T-cell (primary cell): ENCODE measurements at regions not wholly inside any gene's neighbourhood (a gene's known extent, or its start where the extent isn't known, plus 50 kb on each side); places are given as distances from the start of the nearest gene placed in this dataset.

Experiments used
- ATAC-seq, 4 experiments: fragments of 200-7000 bp in 3 of 4; fragments of 150-1000 bp in 1 of 4; cut with Tn5 transposase; replicated peaks in 1 of 4; 1 replicate in 3 of 4; 2 replicates in 1 of 4; pipeline ENCODE4 v1.10.0; 2021; ENCODE audit warnings: moderate library complexity in 3 of 4, mild to moderate bottlenecking in 2 of 4, moderate number of reproducible peaks in 1 of 4
- CTCF ChIA-PET, 2 donors: fragments of 300-600 bp; sonication (Branson Sonifier 250); formaldehyde crosslinking; loops; one replicate each; lab custom pipeline; 2022; ENCODE audit warnings: antibody characterized with exemption in 2 of 2; lab: Charles Lee
- POLR2A ChIA-PET, 2 donors: fragments of 300-600 bp; sonication (Branson Sonifier 250); formaldehyde crosslinking; loops; one replicate each; lab custom pipeline; 2022; ENCODE audit warnings: antibody characterized with exemption in 2 of 2; lab: Charles Lee
- DNase-seq, 35 experiments: peaks; one replicate each; pipeline versions ENCODE4 v3.0.0 to v3.0.0-alpha.2; 2013 to 2023
- H3K27ac ChIP-seq: one replicate; pipeline ENCODE4 v1.5.1; 2013; ENCODE audit warnings: low read length
- H3K27me3 ChIP-seq, 2 experiments: replicated peaks in 1 of 2; 1 replicate in 1 of 2; 2 replicates in 1 of 2; pipeline versions ENCODE4 v1.6.1 to v1.7.0; 2013; ENCODE audit warnings: low read length in 1 of 2, mixed read lengths in 1 of 2; ENCODE audit not compliant: control insufficient read depth in 2 of 2, insufficient read depth in 2 of 2; ENCODE audit errors: extremely low read depth in 1 of 2
- H3K36me3 ChIP-seq, 2 donors: 1 replicate in 1 of 2; 2 replicates in 1 of 2; pipeline versions ENCODE4 v1.6.1 to v1.7.0; 2013; ENCODE audit warnings: low read length in 1 of 2; ENCODE audit not compliant: control insufficient read depth in 2 of 2, insufficient read depth in 1 of 2; ENCODE audit errors: extremely low read depth in 1 of 2
- H3K4me1 ChIP-seq, 2 experiments: 1 replicate in 1 of 2; 2 replicates in 1 of 2; pipeline versions ENCODE4 v1.6.1 to v1.7.0; 2013; ENCODE audit warnings: low read length in 2 of 2, mixed read lengths in 1 of 2; ENCODE audit not compliant: insufficient read depth in 2 of 2, control insufficient read depth in 1 of 2; ENCODE audit errors: extremely low read depth in 1 of 2
- H3K4me3 ChIP-seq, 2 donors: 1 replicate in 1 of 2; 2 replicates in 1 of 2; pipeline versions ENCODE4 v1.5.1 to v1.7.0; 2013; ENCODE audit warnings: mild to moderate bottlenecking in 2 of 2, low read length in 1 of 2, moderate library complexity in 1 of 2; ENCODE audit not compliant: control insufficient read depth in 1 of 2; ENCODE audit errors: extremely low read depth in 1 of 2
- H3K9me3 ChIP-seq: 2 replicates; pipeline ENCODE4 v1.7.0; 2013
- H3K27ac Mint-ChIP-seq, 2 donors: one replicate each; pipeline ENCODE4 v1.8.0; 2020 to 2021; ENCODE audit warnings: mild to moderate bottlenecking in 2 of 2, mixed read lengths in 2 of 2
- H3K27me3 Mint-ChIP-seq, 2 donors: one replicate each; pipeline ENCODE4 v1.8.0; 2021 to 2022; ENCODE audit warnings: mixed read lengths in 2 of 2
- H3K36me3 Mint-ChIP-seq: one replicate; pipeline ENCODE4 v1.8.0; 2021; ENCODE audit warnings: mixed read lengths
- H3K4me1 Mint-ChIP-seq, 3 donors: one replicate each; pipeline ENCODE4 v1.8.0; 2020 to 2022; ENCODE audit warnings: mixed read lengths in 3 of 3, mild to moderate bottlenecking in 1 of 3
- H3K4me3 Mint-ChIP-seq, 3 donors: one replicate each; pipeline ENCODE4 v1.8.0; 2020 to 2022; ENCODE audit warnings: mild to moderate bottlenecking in 3 of 3, mixed read lengths in 3 of 3, moderate library complexity in 3 of 3
- H3K9me3 Mint-ChIP-seq, 3 donors: one replicate each; pipeline ENCODE4 v1.8.0; 2020 to 2022; ENCODE audit warnings: mixed read lengths in 3 of 3
- WGBS: methylation state at CpG from one replicate; pipeline ENCODE4 v1.1.5; 2013; ENCODE audit warnings: missing lambda C conversion rate; ENCODE audit not compliant: insufficient coverage; 5-methylcytosine and 5-hydroxymethylcytosine counted together

DNA sequence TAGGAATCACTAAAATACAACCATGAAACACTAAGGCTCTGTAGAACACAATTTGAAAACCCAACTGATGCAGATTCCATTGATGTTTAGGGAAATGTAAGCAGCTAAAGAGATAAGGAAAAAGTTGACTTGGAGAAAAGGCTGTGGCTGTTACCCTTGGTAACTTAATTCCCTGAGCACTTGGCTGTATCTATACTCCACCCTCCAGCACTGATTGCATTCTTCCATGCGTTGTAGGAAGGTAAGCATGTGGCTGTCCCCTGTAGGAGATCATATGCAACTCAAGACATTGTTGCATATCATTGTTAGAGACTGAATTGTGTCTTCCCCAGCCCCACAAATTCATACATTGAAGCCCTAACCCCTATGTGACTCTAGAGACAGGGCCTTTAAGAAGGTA, 184.5 kb downstream of the CEMIP2 start:
- Histone ChIP-seq H3K27ac (no peak overlapping the region), H3K4me3 (no peak overlapping the region), H3K27me3 (no peaks in the 10 kb centered on the region), H3K36me3 (no peaks in the 10 kb centered on the region), H3K9me3 (no peaks in the 10 kb centered on the region), H3K4me1 (no peaks in the 10 kb centered on the region)
- Mint-ChIP-seq H3K4me1 (no peaks in the 10 kb centered on the region), H3K36me3 (no peaks in the 10 kb centered on the region), H3K9me3 (no peaks in the 10 kb centered on the region), H3K27me3 (peaks cover 0 to 5% of the 10 kb centered on the region in 2 donors), H3K27ac (no peak overlapping the region), H3K4me3 (no peak overlapping the region)
- no peak for ATAC-seq
- CTCF ChIA-PET: no interaction called here
- DNase-seq: no peak
- WGBS: no CpG with 5 or more reads among the region's 1 CpG
- POLR2A ChIA-PET: no interaction called here

DNA sequence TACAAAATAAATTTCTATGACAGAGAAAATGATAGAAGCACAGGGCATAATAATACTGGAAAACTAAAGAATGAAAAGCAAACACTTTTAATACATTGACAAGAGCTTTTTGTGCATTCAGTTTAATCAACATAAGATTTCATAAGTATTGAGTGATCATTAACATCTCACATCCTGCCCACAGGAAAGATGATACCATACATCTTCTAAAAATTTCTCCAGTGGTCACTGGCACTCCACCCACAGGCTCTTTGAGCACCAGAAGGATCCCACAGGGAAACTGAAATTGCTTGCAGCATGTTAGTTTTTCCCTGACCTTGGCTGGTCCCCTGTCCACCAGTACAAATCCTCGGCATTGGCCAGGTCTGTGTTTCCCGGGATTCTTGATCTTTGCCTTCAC, 186.0 kb downstream of the CEMIP2 start:
- ATAC-seq (no peak), DNase-seq (no peak)
- Mint-ChIP-seq H3K27ac (no peak overlapping the region), H3K4me3 (no peak overlapping the region), H3K36me3 (no peaks in the 10 kb centered on the region), H3K4me1 (no peaks in the 10 kb centered on the region), H3K9me3 (no peaks in the 10 kb centered on the region), H3K27me3 (peaks cover 4 to 11% of the 10 kb centered on the region in 2 donors)
- no peak overlapping the region for H3K4me3 ChIP-seq
- H3K27ac ChIP-seq: no peak overlapping the region
- H3K4me1 ChIP-seq: no peaks in the 10 kb centered on the region
- ChIA-PET CTCF (no interaction called here), POLR2A (no interaction called here)
- no peaks in the 10 kb centered on the region for H3K9me3 ChIP-seq
- no peaks in the 10 kb centered on the region for H3K36me3 ChIP-seq
- H3K27me3 ChIP-seq: no peaks in the 10 kb centered on the region
- WGBS: 93% methylated on average over 2 of the region's 2 CpGs

DNA sequence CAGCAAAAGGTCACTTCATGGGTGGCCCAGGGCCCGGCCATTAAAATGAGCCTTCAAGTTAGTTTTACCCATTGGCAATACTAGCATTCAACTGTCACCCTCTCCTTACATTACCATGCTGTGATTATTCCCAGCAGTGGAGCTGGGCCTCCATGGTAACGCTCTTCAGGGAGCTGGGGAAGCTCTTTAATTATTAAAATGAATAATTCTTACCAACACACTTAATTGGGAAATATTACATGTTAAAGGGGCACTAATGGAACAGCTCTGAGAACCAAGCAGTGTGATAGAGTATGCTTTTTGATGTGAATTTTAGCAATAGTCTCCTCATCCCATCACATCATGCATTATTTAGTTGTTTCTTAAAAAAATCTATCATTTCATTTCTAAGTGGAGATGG, 187.2 kb downstream of the CEMIP2 start:
- Mint-ChIP-seq H3K27ac (no peak overlapping the region), H3K4me1 (no peaks in the 10 kb centered on the region), H3K27me3 (peaks cover 4 to 16% of the 10 kb centered on the region in 2 donors), H3K4me3 (no peak overlapping the region), H3K36me3 (no peaks in the 10 kb centered on the region), H3K9me3 (no peaks in the 10 kb centered on the region)
- no peak overlapping the region for H3K27ac ChIP-seq
- CTCF ChIA-PET: no interaction called here
- H3K27me3 ChIP-seq: no peaks in the 10 kb centered on the region
- ATAC-seq (no peak), DNase-seq (no peak)
- 80% methylated on average over 1 of the region's 2 CpGs for WGBS
- no peaks in the 10 kb centered on the region for H3K4me1 ChIP-seq
- H3K36me3 ChIP-seq: no peaks in the 10 kb centered on the region
- H3K9me3 ChIP-seq: no peaks in the 10 kb centered on the region
- POLR2A ChIA-PET: no interaction called here
- H3K4me3 ChIP-seq: no peak overlapping the region

DNA sequence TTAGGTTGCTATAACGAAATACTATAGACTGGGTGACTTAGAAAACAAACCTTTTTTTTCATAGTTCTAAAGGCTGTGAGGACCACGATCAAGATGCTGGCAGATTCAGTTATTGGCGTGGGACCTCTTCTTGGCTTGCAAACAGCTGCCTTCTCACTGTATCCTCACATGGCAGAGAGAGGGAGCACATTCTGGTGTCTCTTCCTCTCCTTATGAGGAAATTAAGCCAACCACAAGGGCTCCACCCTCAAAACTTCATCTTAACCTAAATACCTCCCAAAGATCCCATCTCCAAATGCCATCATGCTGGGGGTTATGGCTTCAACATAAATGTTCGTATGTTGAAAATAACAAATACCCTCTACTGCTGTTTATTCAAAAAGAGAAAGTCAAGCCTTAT, 197.1 kb downstream of the CEMIP2 start:
- CTCF ChIA-PET: no interaction called here
- 84% methylated on average over 3 of the region's 4 CpGs for WGBS
- no peak for DNase-seq

DNA sequence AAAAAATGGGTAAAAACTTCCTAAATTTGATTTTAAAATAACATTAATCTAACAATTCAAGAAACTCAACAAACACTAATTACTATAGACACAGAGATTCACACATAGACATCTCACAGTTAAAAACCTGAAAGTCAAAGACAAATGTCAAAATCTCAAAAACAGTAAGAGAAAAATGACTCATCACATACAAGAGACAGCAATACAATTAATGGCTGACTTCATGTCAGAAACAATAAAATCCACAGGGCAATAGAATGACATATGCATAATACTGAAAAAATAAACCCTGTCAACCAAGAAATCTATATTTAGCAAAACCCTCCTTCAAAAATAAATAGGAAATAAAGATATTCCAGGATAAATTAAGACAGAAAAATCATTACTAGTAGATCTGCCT, 200.4 kb downstream of the CEMIP2 start:
- Mint-ChIP-seq H3K36me3 (no peaks in the 10 kb centered on the region), H3K4me3 (no peak overlapping the region), H3K27me3 (peaks cover 10 to 22% of the 10 kb centered on the region in 2 donors), H3K27ac (no peak overlapping the region), H3K9me3 (peaks cover 0 to 5% (median 2%) of the 10 kb centered on the region in 3 donors), H3K4me1 (no peaks in the 10 kb centered on the region)
- Histone ChIP-seq H3K4me3 (no peak overlapping the region), H3K27ac (no peak overlapping the region), H3K4me1 (no peaks in the 10 kb centered on the region), H3K36me3 (no peaks in the 10 kb centered on the region), H3K9me3 (no peaks in the 10 kb centered on the region), H3K27me3 (peaks cover 0 to 4% of the 10 kb centered on the region in 2 experiments)
- POLR2A ChIA-PET: no interaction called here
- CTCF ChIA-PET: no interaction called here
- ATAC-seq (no peak), DNase-seq (no peak)

More for the DNA sequence above, 197.1 kb downstream of the CEMIP2 start:
- H3K36me3 Mint-ChIP-seq: no peaks in the 10 kb centered on the region
- no peaks in the 10 kb centered on the region for H3K4me1 ChIP-seq
- H3K9me3 ChIP-seq: no peaks in the 10 kb centered on the region
- no peaks in the 10 kb centered on the region for H3K4me1 Mint-ChIP-seq
- H3K27me3 ChIP-seq: no peaks in the 10 kb centered on the region
- H3K9me3 Mint-ChIP-seq: peaks cover 0 to 5% (median 2%) of the 10 kb centered on the region in 3 donors
- H3K27me3 Mint-ChIP-seq: peaks cover 15% of the 10 kb centered on the region in 2 donors
- no peaks in the 10 kb centered on the region for H3K36me3 ChIP-seq
- no peak overlapping the region for H3K27ac ChIP-seq
- no peak overlapping the region for H3K27ac Mint-ChIP-seq
- no peak overlapping the region for H3K4me3 ChIP-seq
- ATAC-seq: no peak
- H3K4me3 Mint-ChIP-seq: no peak overlapping the region
- POLR2A ChIA-PET: no interaction called here

DNA sequence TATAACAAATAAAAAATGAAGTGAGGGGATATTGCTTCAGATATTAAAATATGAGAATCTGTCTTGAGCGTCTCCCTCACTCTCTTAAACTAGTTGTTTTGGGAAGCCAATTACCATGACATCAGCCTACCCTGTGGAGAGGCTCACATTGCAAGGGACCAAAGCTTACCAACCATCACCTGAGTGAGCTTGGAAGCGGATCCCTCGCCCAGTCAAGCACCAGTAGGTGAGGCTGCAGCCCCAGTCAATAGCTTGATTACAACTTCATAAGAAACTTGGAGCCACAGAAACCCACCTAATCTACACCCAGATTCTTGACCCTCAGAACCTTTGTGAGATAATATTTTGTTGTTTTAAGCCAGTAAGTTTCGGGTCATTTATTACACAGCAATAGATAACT, 206.2 kb downstream of the CEMIP2 start:
- Histone ChIP-seq H3K9me3 (no peaks in the 10 kb centered on the region), H3K36me3 (no peaks in the 10 kb centered on the region), H3K27ac (no peak overlapping the region), H3K4me3 (no peak overlapping the region), H3K4me1 (no peaks in the 10 kb centered on the region), H3K27me3 (peaks cover 0 to 13% of the 10 kb centered on the region in 2 experiments)
- Mint-ChIP-seq H3K27me3 (peaks cover 26 to 38% of the 10 kb centered on the region in 2 donors), H3K4me1 (no peaks in the 10 kb centered on the region), H3K9me3 (peaks cover 0 to 5% (median 0%) of the 10 kb centered on the region in 3 donors), H3K4me3 (no peak overlapping the region), H3K27ac (no peak overlapping the region), H3K36me3 (no peaks in the 10 kb centered on the region)
- CTCF ChIA-PET: no interaction called here
- POLR2A ChIA-PET: no interaction called here
- ATAC-seq (no peak), DNase-seq (no peak)
- 82% methylated on average over 2 of the region's 4 CpGs for whole genome bisulfite sequencing

DNA sequence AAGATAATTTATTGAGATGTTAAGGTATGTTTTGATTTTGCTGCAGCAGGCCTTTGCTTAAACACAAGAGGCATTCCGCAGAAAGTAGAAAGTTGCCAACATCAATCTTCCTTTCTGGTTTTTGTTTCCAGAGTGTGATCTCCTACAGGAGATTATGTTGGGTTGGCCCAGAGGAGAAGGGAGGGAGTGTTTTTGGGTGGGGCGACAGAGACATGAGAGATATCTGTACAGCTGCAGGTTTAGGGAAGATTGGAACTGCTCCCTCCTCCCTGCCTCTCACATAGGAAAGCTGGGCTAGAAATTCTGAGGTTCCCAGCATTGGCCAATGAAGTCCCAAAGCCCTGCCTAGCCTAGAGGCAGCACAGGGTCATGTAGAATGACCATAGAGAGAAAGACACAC, 211.0 kb downstream of the CEMIP2 start:
- DNase-seq (no peak), ATAC-seq (no peak)
- H3K4me3 Mint-ChIP-seq: no peak overlapping the region
- no peaks in the 10 kb centered on the region for H3K36me3 Mint-ChIP-seq
- H3K4me1 Mint-ChIP-seq: peaks cover 0 to 3% (median 0%) of the 10 kb centered on the region in 3 donors
- H3K27ac Mint-ChIP-seq: no peak overlapping the region
- peaks cover 28 to 29% of the 10 kb centered on the region in 2 donors for H3K27me3 Mint-ChIP-seq
- H3K4me3 ChIP-seq: no peak overlapping the region
- ChIA-PET POLR2A (no interaction called here), CTCF (no interaction called here)
- no peaks in the 10 kb centered on the region for H3K9me3 Mint-ChIP-seq
- no peaks in the 10 kb centered on the region for H3K9me3 ChIP-seq
- no peak overlapping the region for H3K27ac ChIP-seq
- H3K27me3 ChIP-seq: peaks cover 0 to 12% of the 10 kb centered on the region in 2 experiments
- WGBS: 100% methylated on average over 1 of the region's 2 CpGs
- no peaks in the 10 kb centered on the region for H3K36me3 ChIP-seq
- no peaks in the 10 kb centered on the region for H3K4me1 ChIP-seq
